Lung (tissue), 11 donors: ENCODE measurements at regions not wholly inside any gene's neighbourhood (a gene's known extent, or its start where the extent isn't known, plus 50 kb on each side); places are given as distances from the start of the nearest gene placed in this dataset.

Source experiments
- ATAC-seq: fragments of 200-7000 bp; cut with Tn5 transposase; one replicate; pipeline ENCODE4 v1.9.1; 2020; ENCODE audit warnings: moderate number of reproducible peaks; ENCODE audit not compliant: insufficient read depth, low FRiP score
- DNase-seq, 3 donors: peaks; one replicate each; pipeline ENCODE4 v3.0.0-alpha.2; 2013 to 2017
- H3K27ac ChIP-seq, 2 donors: one replicate each; pipeline ENCODE4 v1.5.1; 2013; ENCODE audit warnings: mild to moderate bottlenecking in 2 of 2, moderate library complexity in 2 of 2, control low read depth in 1 of 2, inconsistent platforms in 1 of 2, low read depth in 1 of 2, low read length in 1 of 2
- H3K27me3 ChIP-seq, 3 donors: one replicate each; pipeline ENCODE4 v1.5.1; 2013; ENCODE audit warnings: low read length in 2 of 3; ENCODE audit not compliant: control insufficient read depth in 3 of 3, insufficient read depth in 3 of 3
- H3K36me3 ChIP-seq, 4 donors: one replicate each; pipeline ENCODE4 v1.5.1; 2013; ENCODE audit warnings: low read length in 4 of 4, mild to moderate bottlenecking in 1 of 4, moderate library complexity in 1 of 4; ENCODE audit not compliant: control insufficient read depth in 4 of 4, insufficient read depth in 4 of 4
- H3K4me1 ChIP-seq, 5 donors: one replicate each; pipeline ENCODE4 v1.5.1; 2013; ENCODE audit warnings: low read length in 5 of 5, mild to moderate bottlenecking in 2 of 5, moderate library complexity in 1 of 5; ENCODE audit not compliant: control insufficient read depth in 5 of 5, insufficient read depth in 5 of 5
- H3K4me3 ChIP-seq: one replicate; pipeline ENCODE4 v1.5.1; 2013; ENCODE audit warnings: mild to moderate bottlenecking, control low read depth, moderate library complexity
- H3K9ac ChIP-seq, 2 donors: one replicate each; pipeline ENCODE4 v1.5.1; 2013; ENCODE audit warnings: low read length in 2 of 2, control low read depth in 1 of 2; ENCODE audit not compliant: insufficient read depth in 1 of 2
- H3K9me3 ChIP-seq, 4 donors: one replicate each; pipeline ENCODE4 v1.5.1; 2013; ENCODE audit warnings: low read length in 3 of 4, mild to moderate bottlenecking in 1 of 4, moderate library complexity in 1 of 4; ENCODE audit not compliant: control insufficient read depth in 4 of 4, insufficient read depth in 3 of 4
- CTCF ChIP-seq: IDR thresholded peaks from 2 replicates; pipeline ENCODE4 v1.5.1; 2012; ENCODE audit warnings: mild to moderate bottlenecking; ENCODE audit errors: control extremely low read depth, extremely low read depth
- WGBS, 2 donors: extraction: QIAGEN DNeasy Blood & Tissue Kit; methylation state at CpG; one replicate each; pipeline ENCODE4 v1.1.7; 2013; 5-methylcytosine and 5-hydroxymethylcytosine counted together
- donor health status: control.
- donor health status: control.
- donor health status: Bipolar disorder and iron deficiency.
- donor health status: healthy.
- donor health status: DM: yes; HTN: yes; CAD: no.

GRCh38 chr3:10635446-10636076 lies 130.2 kb upstream of the ATP2B2 start:
- DNase-seq (no peak), ATAC-seq (no peak)
- Histone ChIP-seq H3K36me3 (no peaks in the 10 kb centered on the region), H3K27ac (no peak overlapping the region), H3K27me3 (no peaks in the 10 kb centered on the region), H3K9ac (no peak overlapping the region), H3K4me3 (no peak overlapping the region), H3K4me1 (no peaks in the 10 kb centered on the region), H3K9me3 (peaks cover 0 to 24% (median 10%) of the 10 kb centered on the region in 4 donors)
- TF ChIP-seq CTCF: no peak
- WGBS, 2 donors: 74 to 85% methylated on average over 7 of the region's 7 CpGs

DNA sequence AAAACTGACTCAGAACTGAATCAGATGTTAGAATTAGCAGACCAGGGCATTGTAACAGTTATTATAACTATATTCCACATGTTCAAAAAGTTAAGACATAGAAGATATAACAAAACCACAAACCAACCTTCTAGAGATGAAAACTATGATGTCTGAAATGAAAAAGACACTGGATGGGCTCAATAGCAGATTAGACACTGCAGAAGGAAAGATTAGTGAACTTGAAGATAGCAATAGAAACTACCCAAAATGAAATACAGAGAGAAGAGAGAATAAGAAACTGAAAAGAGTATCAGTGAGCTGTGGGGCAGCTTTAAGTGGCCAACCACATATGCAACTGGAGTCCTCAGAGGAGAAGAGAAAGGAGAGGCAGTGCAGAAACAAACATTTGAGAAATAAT lies 132.0 kb upstream of the ATP2B2 start:
- no peak overlapping the region for H3K4me3 ChIP-seq
- TF ChIP-seq CTCF: no peak
- peaks cover 0 to 27% (median 10%) of the 10 kb centered on the region in 4 donors for H3K9me3 ChIP-seq
- H3K27me3 ChIP-seq: no peaks in the 10 kb centered on the region
- H3K36me3 ChIP-seq: no peaks in the 10 kb centered on the region
- H3K9ac ChIP-seq: no peak overlapping the region
- H3K27ac ChIP-seq: no peak overlapping the region
- DNase-seq: no peak
- no peak for ATAC-seq
- no peaks in the 10 kb centered on the region for H3K4me1 ChIP-seq

GRCh38 chr3:10638466-10638865 lies 133.1 kb upstream of the ATP2B2 start:
- ATAC-seq (no peak), DNase-seq (no peak)
- no peaks in the 10 kb centered on the region for H3K4me1 ChIP-seq
- H3K36me3 ChIP-seq: no peaks in the 10 kb centered on the region
- H3K27me3 ChIP-seq: no peaks in the 10 kb centered on the region
- H3K9me3 ChIP-seq: peaks cover 0 to 24% (median 10%) of the 10 kb centered on the region in 4 donors
- no peak overlapping the region for H3K9ac ChIP-seq
- H3K27ac ChIP-seq: no peak overlapping the region
- no peak for TF ChIP-seq CTCF
- no peak overlapping the region for H3K4me3 ChIP-seq

DNA sequence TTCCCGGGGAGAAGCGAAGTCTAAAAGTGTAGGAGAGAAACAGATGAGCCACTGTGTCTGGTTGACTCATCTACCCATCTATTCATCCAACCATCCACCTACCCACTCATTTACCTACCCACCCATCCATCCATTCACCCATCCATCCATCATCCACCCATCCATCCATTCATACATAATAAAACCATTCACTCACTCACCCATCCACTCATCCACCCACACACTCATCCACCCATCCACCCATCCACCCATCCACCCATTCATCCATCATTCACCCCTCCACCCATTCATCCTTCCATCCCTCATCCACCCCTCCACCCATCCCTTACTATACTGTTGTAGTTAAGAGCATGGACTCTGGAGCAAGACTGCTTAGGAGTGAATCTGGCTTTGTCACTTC lies 136.4 kb upstream of the ATP2B2 start:
- ATAC-seq (no peak), DNase-seq (no peak)
- Histone ChIP-seq H3K27me3 (peaks cover 0 to 4% (median 2%) of the 10 kb centered on the region in 3 donors), H3K36me3 (no peaks in the 10 kb centered on the region), H3K9me3 (peaks cover 0 to 14% (median 10%) of the 10 kb centered on the region in 4 donors), H3K27ac (no peak overlapping the region), H3K9ac (no peak overlapping the region), H3K4me1 (no peaks in the 10 kb centered on the region), H3K4me3 (no peak overlapping the region)
- WGBS, 2 donors: 91 to 97% methylated on average over 2 of the region's 2 CpGs
- no peak for TF ChIP-seq CTCF
